ENCODE measurements at regions not wholly inside any gene's neighbourhood (a gene's known extent, or its start where the extent isn't known, plus 50 kb on each side); places are given as distances from the start of the nearest gene placed in this dataset.
"Not testable (repeated sequence)": the region's sequence is repeated elsewhere in the genome, so short reads cannot be mapped to it uniquely, and the experiment has no call there.

DNA sequence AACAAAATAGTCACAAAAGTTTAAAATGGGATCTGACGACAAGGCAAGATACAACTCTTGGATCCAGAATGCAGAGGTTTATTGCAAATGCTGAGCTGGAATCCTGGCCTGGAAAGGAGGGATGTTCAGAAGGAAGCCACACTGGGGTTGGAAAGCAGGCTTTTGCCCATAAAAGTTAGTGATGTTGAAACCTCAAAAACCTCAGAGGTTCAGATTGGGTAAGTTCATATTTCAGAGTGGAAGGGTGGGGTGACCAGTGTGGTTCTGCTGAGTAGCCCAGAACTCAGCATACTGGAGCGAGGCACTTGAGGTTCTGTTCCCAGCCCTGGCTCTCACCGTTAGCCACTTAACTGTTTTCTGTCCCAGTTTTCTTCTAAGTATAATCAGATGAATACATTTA, 114.0 kb upstream of the OSTN start (continued):
- no peak for TF ChIP-seq ELF1 (IDR thresholded peaks at IDR 0.05)
- no peak for TF ChIP-seq NFIC (IDR thresholded peaks at IDR 0.05; ENCODE audit: borderline replicate concordance)
- TF ChIP-seq EZH2phosphoT487 (IDR thresholded peaks at IDR 0.05; ENCODE audit: borderline replicate concordance, low read depth): no peak
- TF ChIP-seq, protein P1, sequence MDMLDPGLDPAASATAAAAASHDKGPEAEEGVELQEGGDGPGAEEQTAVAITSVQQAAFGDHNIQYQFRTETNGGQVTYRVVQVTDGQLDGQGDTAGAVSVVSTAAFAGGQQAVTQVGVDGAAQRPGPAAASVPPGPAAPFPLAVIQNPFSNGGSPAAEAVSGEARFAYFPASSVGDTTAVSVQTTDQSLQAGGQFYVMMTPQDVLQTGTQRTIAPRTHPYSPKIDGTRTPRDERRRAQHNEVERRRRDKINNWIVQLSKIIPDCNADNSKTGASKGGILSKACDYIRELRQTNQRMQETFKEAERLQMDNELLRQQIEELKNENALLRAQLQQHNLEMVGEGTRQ (IDR thresholded peaks at IDR 0.05; ENCODE audit: borderline replicate concordance, low read depth, low read length): no peak
- TF ChIP-seq, protein P2, sequence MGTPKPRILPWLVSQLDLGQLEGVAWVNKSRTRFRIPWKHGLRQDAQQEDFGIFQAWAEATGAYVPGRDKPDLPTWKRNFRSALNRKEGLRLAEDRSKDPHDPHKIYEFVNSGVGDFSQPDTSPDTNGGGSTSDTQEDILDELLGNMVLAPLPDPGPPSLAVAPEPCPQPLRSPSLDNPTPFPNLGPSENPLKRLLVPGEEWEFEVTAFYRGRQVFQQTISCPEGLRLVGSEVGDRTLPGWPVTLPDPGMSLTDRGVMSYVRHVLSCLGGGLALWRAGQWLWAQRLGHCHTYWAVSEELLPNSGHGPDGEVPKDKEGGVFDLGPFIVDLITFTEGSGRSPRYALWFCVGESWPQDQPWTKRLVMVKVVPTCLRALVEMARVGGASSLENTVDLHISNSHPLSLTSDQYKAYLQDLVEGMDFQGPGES (IDR thresholded peaks at IDR 0.05; ENCODE audit: low read depth, low read length): no peak
- no peak for TF ChIP-seq RCOR1 (IDR thresholded peaks at IDR 0.05; ENCODE audit: low read length)

DNA sequence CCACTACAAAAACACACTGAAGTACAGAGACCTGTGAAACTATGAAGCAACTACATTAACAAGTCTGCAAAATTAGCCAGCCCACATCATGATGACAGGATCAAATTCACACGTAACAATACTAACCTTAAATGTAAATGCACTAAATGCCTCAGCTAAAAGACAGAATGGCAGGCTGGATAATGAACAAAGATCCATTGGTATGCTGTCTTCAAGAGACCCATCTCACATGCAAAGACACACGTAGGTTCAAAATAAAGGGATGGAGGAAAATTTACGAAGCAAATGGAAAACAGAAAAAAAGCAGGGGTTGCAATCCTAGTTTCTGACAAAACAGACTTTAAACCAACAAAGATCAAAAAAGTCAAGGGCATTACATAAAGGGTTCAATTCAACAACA, 120.1 kb upstream of the OSTN start:
- DNase-seq; H3K9me3 ChIP-seq; H3K27ac ChIP-seq (ENCODE audit: low read depth in 2 of 2, low read length in 1 of 2); H3K79me2 ChIP-seq (ENCODE audit: insufficient read depth); H4K20me1 ChIP-seq (ENCODE audit: insufficient read depth); H3F3A ChIP-seq (replicated peaks; ENCODE audit: insufficient read depth); H3K4me1 ChIP-seq (ENCODE audit: control insufficient read depth in 1 of 2, insufficient read depth in 2 of 2, low read depth in 1 of 2, low read length in 1 of 2); H2AFZ ChIP-seq (ENCODE audit: low read depth); CTCF ChIA-PET; H3K4me2 ChIP-seq; POLR2A ChIA-PET; H3K4me3 ChIP-seq (ENCODE audit: low read depth in 2 of 2, low read length in 1 of 2); H3K27me3 ChIP-seq (ENCODE audit: insufficient read depth); H3K36me3 ChIP-seq (replicated peaks in 1 of 2; ENCODE audit: control insufficient read depth in 1 of 2, insufficient read depth in 2 of 2, low read length in 1 of 2); H3K9me2 ChIP-seq; H3K9ac ChIP-seq: not testable (repeated sequence)
- WGBS (ENCODE audit: low lambda C conversion rate): 18% methylated on average over 3 of the region's 3 CpGs

DNA sequence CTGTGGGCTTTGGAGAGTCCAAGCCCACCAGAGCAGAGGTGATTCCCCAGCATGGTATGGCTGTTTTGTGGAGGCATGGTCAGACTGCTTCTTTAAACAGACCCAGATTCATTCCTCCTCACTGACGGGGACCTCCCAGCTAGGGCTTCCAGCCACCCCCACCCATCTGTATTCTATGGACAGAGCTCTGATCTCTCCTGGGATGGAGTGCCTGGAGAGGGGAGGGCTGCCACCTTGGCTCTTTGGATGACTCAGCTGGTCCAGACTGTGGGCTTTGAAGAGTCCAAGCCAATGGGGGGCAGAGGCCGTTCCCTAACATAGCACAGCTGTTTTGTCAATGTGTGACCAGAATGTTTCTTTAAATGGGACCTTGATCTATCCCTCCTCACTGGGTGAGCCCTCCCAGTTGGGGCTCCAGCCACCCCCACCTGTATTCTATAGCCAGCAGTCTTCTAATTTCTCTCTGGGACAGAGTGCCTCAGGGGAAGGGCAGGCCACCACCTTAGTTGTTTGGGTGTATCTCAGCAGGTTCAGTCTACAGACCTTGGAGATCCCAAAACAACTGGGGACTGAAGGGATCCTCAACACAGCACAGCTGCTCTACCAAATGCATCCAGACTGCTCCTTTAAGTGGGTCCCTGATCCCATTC, 122.0 kb upstream of the OSTN start:
- CTCF ChIA-PET: no interaction called here
- H3K79me2 ChIP-seq (ENCODE audit: insufficient read depth): no peaks in the 10 kb centered on the region
- no peaks in the 10 kb centered on the region for H3K9me3 ChIP-seq
- H3K9ac ChIP-seq: no peak overlapping the region
- H2AFZ ChIP-seq (ENCODE audit: low read depth): no peak overlapping the region
- no peaks in the 10 kb centered on the region for H3K36me3 ChIP-seq (replicated peaks in 1 of 2; ENCODE audit: control insufficient read depth in 1 of 2, insufficient read depth in 2 of 2, low read length in 1 of 2)
- no peak overlapping the region for H3K4me2 ChIP-seq
- no peak overlapping the region for H3K4me3 ChIP-seq (ENCODE audit: low read depth in 2 of 2, low read length in 1 of 2)
- TF ChIP-seq, protein P3, sequence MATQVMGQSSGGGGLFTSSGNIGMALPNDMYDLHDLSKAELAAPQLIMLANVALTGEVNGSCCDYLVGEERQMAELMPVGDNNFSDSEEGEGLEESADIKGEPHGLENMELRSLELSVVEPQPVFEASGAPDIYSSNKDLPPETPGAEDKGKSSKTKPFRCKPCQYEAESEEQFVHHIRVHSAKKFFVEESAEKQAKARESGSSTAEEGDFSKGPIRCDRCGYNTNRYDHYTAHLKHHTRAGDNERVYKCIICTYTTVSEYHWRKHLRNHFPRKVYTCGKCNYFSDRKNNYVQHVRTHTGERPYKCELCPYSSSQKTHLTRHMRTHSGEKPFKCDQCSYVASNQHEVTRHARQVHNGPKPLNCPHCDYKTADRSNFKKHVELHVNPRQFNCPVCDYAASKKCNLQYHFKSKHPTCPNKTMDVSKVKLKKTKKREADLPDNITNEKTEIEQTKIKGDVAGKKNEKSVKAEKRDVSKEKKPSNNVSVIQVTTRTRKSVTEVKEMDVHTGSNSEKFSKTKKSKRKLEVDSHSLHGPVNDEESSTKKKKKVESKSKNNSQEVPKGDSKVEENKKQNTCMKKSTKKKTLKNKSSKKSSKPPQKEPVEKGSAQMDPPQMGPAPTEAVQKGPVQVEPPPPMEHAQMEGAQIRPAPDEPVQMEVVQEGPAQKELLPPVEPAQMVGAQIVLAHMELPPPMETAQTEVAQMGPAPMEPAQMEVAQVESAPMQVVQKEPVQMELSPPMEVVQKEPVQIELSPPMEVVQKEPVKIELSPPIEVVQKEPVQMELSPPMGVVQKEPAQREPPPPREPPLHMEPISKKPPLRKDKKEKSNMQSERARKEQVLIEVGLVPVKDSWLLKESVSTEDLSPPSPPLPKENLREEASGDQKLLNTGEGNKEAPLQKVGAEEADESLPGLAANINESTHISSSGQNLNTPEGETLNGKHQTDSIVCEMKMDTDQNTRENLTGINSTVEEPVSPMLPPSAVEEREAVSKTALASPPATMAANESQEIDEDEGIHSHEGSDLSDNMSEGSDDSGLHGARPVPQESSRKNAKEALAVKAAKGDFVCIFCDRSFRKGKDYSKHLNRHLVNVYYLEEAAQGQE (IDR thresholded peaks at IDR 0.05; ENCODE audit: low read depth, low read length): no peak
- DNase-seq: no peak
- H3K4me1 ChIP-seq (ENCODE audit: control insufficient read depth in 1 of 2, insufficient read depth in 2 of 2, low read depth in 1 of 2, low read length in 1 of 2): no peaks in the 10 kb centered on the region
- H4K20me1 ChIP-seq (ENCODE audit: insufficient read depth): no peaks in the 10 kb centered on the region
- H3K27me3 ChIP-seq (ENCODE audit: insufficient read depth): no peaks in the 10 kb centered on the region; the same call in 1 of the 2 replicates
- no peak overlapping the region for H3K27ac ChIP-seq (ENCODE audit: low read depth in 2 of 2, low read length in 1 of 2)
- H3K9me2 ChIP-seq: no peaks in the 10 kb centered on the region
- WGBS (ENCODE audit: low lambda C conversion rate): 0% methylated on average over 1 of the region's 2 CpGs
- POLR2A ChIA-PET: no interaction called here
- no peaks in the 10 kb centered on the region for H3F3A ChIP-seq (replicated peaks; ENCODE audit: insufficient read depth)
